ENCODE measurements at regions not wholly inside any gene's neighbourhood (a gene's known extent, or its start where the extent isn't known, plus 50 kb on each side); places are given as distances from the start of the nearest gene placed in this dataset.
"Not testable (repeated sequence)": the region's sequence is repeated elsewhere in the genome, so short reads cannot be mapped to it uniquely, and the experiment has no call there.

- Histone ChIP-seq H2AFZ (ENCODE audit: low read length) (no peak overlapping the region), H3K27me3 (ENCODE audit: control insufficient read depth, insufficient read depth, low read length) (peaks cover 3% of the 10 kb centered on the region), H3K9me3 (ENCODE audit: control insufficient read depth, insufficient read depth, low read depth, low read length) (no peaks in the 10 kb centered on the region), H4K20me1 (ENCODE audit: control insufficient read depth, extremely low read depth, insufficient read depth, low read length) (no peaks in the 10 kb centered on the region), H3K4me2 (ENCODE audit: extremely low read depth, insufficient read depth, low read length) (no peak overlapping the region), H3K27ac (ENCODE audit: insufficient read depth, low read length) (no peak overlapping the region), H3K4me3 (replicated peaks in 1 of 4; ENCODE audit: control extremely low read depth in 1 of 4, insufficient read depth in 1 of 4, low read depth in 3 of 4, low read length in 4 of 4) (no peak overlapping the region), H3K4me1 (ENCODE audit: control insufficient read depth, extremely low read depth, insufficient read depth, low read length) (no peaks in the 10 kb centered on the region), H3K79me2 (ENCODE audit: control insufficient read depth, insufficient read depth, low read length) (no peaks in the 10 kb centered on the region), H3K9ac (ENCODE audit: insufficient read depth, low read length) (no peak overlapping the region), H3K36me3 (ENCODE audit: control insufficient read depth, insufficient read depth, low read length) (no peaks in the 10 kb centered on the region)
- no peak for DNase-seq (ENCODE audit: low read depth in 2 of 2)
- TF ChIP-seq CTCF (conservative IDR thresholded peaks at IDR 0.05 in 1 of 2, IDR thresholded peaks at IDR 0.05 in 1 of 2; ENCODE audit: low read depth in 1 of 2, low read length in 2 of 2) (no peak), EZH2 (IDR thresholded peaks at IDR 0.05; ENCODE audit: low read length, missing control alignments) (no peak)
These were observed 147.6 kb downstream of the RTP5 start for GRCh38 chr2:242017086-242017485.

GRCh38 chr2:242018416-242018815 is 148.9 kb downstream of the RTP5 start:
- not testable (repeated sequence) for H3K79me2 ChIP-seq (ENCODE audit: control insufficient read depth, insufficient read depth, low read length); H3K4me1 ChIP-seq (ENCODE audit: control insufficient read depth, extremely low read depth, insufficient read depth, low read length); H3K9me3 ChIP-seq (ENCODE audit: control insufficient read depth, insufficient read depth, low read depth, low read length); H3K27me3 ChIP-seq (ENCODE audit: control insufficient read depth, insufficient read depth, low read length); H4K20me1 ChIP-seq (ENCODE audit: control insufficient read depth, extremely low read depth, insufficient read depth, low read length); H3K36me3 ChIP-seq (ENCODE audit: control insufficient read depth, insufficient read depth, low read length); DNase-seq (ENCODE audit: low read depth in 2 of 2); H3K27ac ChIP-seq (ENCODE audit: insufficient read depth, low read length); H3K9ac ChIP-seq (ENCODE audit: insufficient read depth, low read length); H3K4me3 ChIP-seq (replicated peaks in 1 of 4; ENCODE audit: control extremely low read depth in 1 of 4, insufficient read depth in 1 of 4, low read depth in 3 of 4, low read length in 4 of 4); H2AFZ ChIP-seq (ENCODE audit: low read length); H3K4me2 ChIP-seq (ENCODE audit: extremely low read depth, insufficient read depth, low read length)

GRCh38 chr2:242019344-242019743 is 149.8 kb downstream of the RTP5 start:
- no peaks in the 10 kb centered on the region for H3K79me2 ChIP-seq (ENCODE audit: control insufficient read depth, insufficient read depth, low read length)
- H3K4me3 ChIP-seq (replicated peaks in 1 of 4; ENCODE audit: control extremely low read depth in 1 of 4, insufficient read depth in 1 of 4, low read depth in 3 of 4, low read length in 4 of 4), result no peak overlapping the region
- H3K9ac ChIP-seq (ENCODE audit: insufficient read depth, low read length), result no peak overlapping the region
- no peak overlapping the region for H3K4me2 ChIP-seq (ENCODE audit: extremely low read depth, insufficient read depth, low read length)
- H3K36me3 ChIP-seq (ENCODE audit: control insufficient read depth, insufficient read depth, low read length), result no peaks in the 10 kb centered on the region
- TF ChIP-seq EZH2 (IDR thresholded peaks at IDR 0.05; ENCODE audit: low read length, missing control alignments), result no peak
- no peak for TF ChIP-seq CTCF (conservative IDR thresholded peaks at IDR 0.05 in 1 of 2, IDR thresholded peaks at IDR 0.05 in 1 of 2; ENCODE audit: low read depth in 1 of 2, low read length in 2 of 2)
- no peaks in the 10 kb centered on the region for H3K9me3 ChIP-seq (ENCODE audit: control insufficient read depth, insufficient read depth, low read depth, low read length)
- H3K27me3 ChIP-seq (ENCODE audit: control insufficient read depth, insufficient read depth, low read length), result peaks cover 3% of the 10 kb centered on the region
- no peak overlapping the region for H3K27ac ChIP-seq (ENCODE audit: insufficient read depth, low read length)
- no peaks in the 10 kb centered on the region for H4K20me1 ChIP-seq (ENCODE audit: control insufficient read depth, extremely low read depth, insufficient read depth, low read length)
- no peaks in the 10 kb centered on the region for H3K4me1 ChIP-seq (ENCODE audit: control insufficient read depth, extremely low read depth, insufficient read depth, low read length)
- no peak for DNase-seq (ENCODE audit: low read depth in 2 of 2)
- H2AFZ ChIP-seq (ENCODE audit: low read length), result no peak overlapping the region

Measured in fibroblast of lung (primary cell).